Small intestine (tissue), 7 donors: ENCODE measurements at regions not wholly inside any gene's neighbourhood (a gene's known extent, or its start where the extent isn't known, plus 50 kb on each side); places are given as distances from the start of the nearest gene placed in this dataset.
A peak's percentile ranks its signal among the peaks of the same experiment; 100 is the strongest.

ENCODE experiments used
- DNase-seq, 2 donors: peaks; one replicate each; pipeline versions ENCODE4 v3.0.0 to v3.0.0-alpha.2; 2013
- FAIRE-seq: peaks from 2 replicates; lab custom pipeline; 2012; peaks lifted over from hg19 to GRCh38; lab: Jason Lieb, UNC
- H3K27ac ChIP-seq, 3 donors: one replicate each; pipeline ENCODE4 v1.5.1; 2013; ENCODE audit warnings: low read length in 2 of 3, mild to moderate bottlenecking in 2 of 3, control low read depth in 1 of 3, inconsistent platforms in 1 of 3, low read depth in 1 of 3, moderate library complexity in 1 of 3
- H3K27me3 ChIP-seq, 3 donors: one replicate each; pipeline ENCODE4 v1.6.1; 2013; ENCODE audit warnings: low read length in 3 of 3, inconsistent platforms in 1 of 3; ENCODE audit not compliant: control insufficient read depth in 3 of 3, insufficient read depth in 3 of 3
- H3K36me3 ChIP-seq, 3 donors: one replicate each; pipeline ENCODE4 v1.6.1; 2013; ENCODE audit warnings: low read length in 3 of 3, inconsistent platforms in 1 of 3, low read depth in 1 of 3, mild to moderate bottlenecking in 1 of 3, moderate library complexity in 1 of 3; ENCODE audit not compliant: control insufficient read depth in 3 of 3, insufficient read depth in 2 of 3
- H3K4me1 ChIP-seq, 3 donors: one replicate each; pipeline ENCODE4 v1.6.1; 2013; ENCODE audit warnings: low read length in 2 of 3, inconsistent platforms in 1 of 3, low read depth in 1 of 3, mild to moderate bottlenecking in 1 of 3, moderate library complexity in 1 of 3; ENCODE audit not compliant: control insufficient read depth in 3 of 3, insufficient read depth in 2 of 3
- H3K4me3 ChIP-seq, 3 donors: one replicate each; pipeline ENCODE4 v1.5.1; 2013; ENCODE audit warnings: low read length in 3 of 3, control low read depth in 1 of 3, inconsistent platforms in 1 of 3, low read depth in 1 of 3, mild to moderate bottlenecking in 1 of 3, moderate library complexity in 1 of 3
- H3K9me3 ChIP-seq, 2 donors: one replicate each; pipeline ENCODE4 v1.6.1; 2013; ENCODE audit warnings: low read depth in 1 of 2, low read length in 1 of 2; ENCODE audit not compliant: control insufficient read depth in 2 of 2, insufficient read depth in 1 of 2
- WGBS, 3 donors: extraction: QIAGEN DNeasy Blood & Tissue Kit; methylation state at CpG; one replicate each; pipeline ENCODE4 v1.1.7; 2013; 5-methylcytosine and 5-hydroxymethylcytosine counted together
- donor health status: healthy with polysubstance abuse.
- donor health status: control.
- donor health status: control.
- donor health status: Bipolar disorder and iron deficiency.
- donor health status: healthy.

DNA sequence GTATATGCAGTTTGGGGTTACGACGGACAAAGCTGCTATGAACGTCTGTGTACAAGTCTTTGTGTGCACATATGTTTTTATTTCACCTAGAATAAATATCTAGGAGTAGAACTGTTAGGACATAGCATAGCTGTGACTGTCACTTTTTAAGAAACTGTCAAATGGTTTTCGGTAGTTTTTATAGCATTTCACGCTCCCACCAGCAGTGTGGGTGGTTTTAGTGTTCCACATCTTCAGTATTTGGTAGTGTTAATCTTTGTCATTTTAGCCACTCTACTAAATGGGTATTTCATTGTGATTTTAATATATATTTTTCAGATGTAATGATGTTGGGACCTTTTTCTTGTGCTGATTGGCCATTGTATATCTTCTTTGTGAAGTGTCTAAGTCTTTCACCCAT lies 109.1 kb upstream of the BCAT1 start:
- Histone ChIP-seq H3K36me3 (no peaks in the 10 kb centered on the region), H3K27me3 (no peaks in the 10 kb centered on the region), H3K4me1 (no peaks in the 10 kb centered on the region), H3K4me3 (no peak overlapping the region), H3K27ac (no peak overlapping the region), H3K9me3 (no peaks in the 10 kb centered on the region)
- WGBS, 3 donors: 89 to 91% (median 90%) methylated on average over 5 of the region's 5 CpGs
- no peak for DNase-seq
- no peak for FAIRE-seq

GRCh38 chr12:25056486-25057130 lies 107.7 kb upstream of the BCAT1 start:
- FAIRE-seq (no peak), DNase-seq (no peak)
- H3K27me3 ChIP-seq: no peaks in the 10 kb centered on the region
- no peak overlapping the region for H3K27ac ChIP-seq
- no peak overlapping the region for H3K4me3 ChIP-seq
- no peaks in the 10 kb centered on the region for H3K36me3 ChIP-seq
- WGBS, 3 donors: 47 to 63% (median 49%) methylated on average over 3 of the region's 3 CpGs
- H3K9me3 ChIP-seq: no peaks in the 10 kb centered on the region
- no peaks in the 10 kb centered on the region for H3K4me1 ChIP-seq

DNA sequence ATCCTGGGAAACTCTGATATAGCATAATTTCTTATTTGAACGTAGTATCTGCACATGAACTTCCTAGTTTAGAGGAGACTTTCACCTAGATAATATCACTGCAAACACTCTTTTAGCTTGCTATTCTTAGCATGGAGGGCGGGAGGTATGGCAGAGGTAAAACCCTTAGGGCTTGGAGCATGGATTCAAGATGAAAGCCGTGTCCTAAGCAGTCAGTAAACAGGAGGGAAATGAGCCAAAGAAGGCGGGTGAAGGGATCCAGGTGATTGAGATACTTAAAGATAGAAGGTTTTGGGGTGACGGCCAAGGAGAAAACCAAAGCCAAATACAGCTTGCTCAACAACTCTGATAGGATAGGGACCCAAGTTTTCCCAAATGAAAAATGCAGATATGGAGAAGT lies 107.1 kb upstream of the BCAT1 start:
- FAIRE-seq: no peak
- H3K4me3 ChIP-seq: no peak overlapping the region

GRCh38 chr12:25054783-25055144 lies 105.9 kb upstream of the BCAT1 start:
- WGBS, 3 donors: 49 to 60% (median 59%) methylated on average over 5 of the region's 5 CpGs
- Histone ChIP-seq H3K4me3 (no peak overlapping the region), H3K27ac (no peak overlapping the region), H3K4me1 (no peaks in the 10 kb centered on the region), H3K9me3 (no peaks in the 10 kb centered on the region), H3K36me3 (no peaks in the 10 kb centered on the region), H3K27me3 (no peaks in the 10 kb centered on the region)
- no peak for DNase-seq
- FAIRE-seq: no peak

More for the DNA sequence above, 107.1 kb upstream of the BCAT1 start:
- Histone ChIP-seq H3K27me3 (no peaks in the 10 kb centered on the region), H3K4me1 (no peaks in the 10 kb centered on the region), H3K36me3 (no peaks in the 10 kb centered on the region), H3K9me3 (no peaks in the 10 kb centered on the region), H3K27ac (no peak overlapping the region)
- 55 to 74% (median 57%) methylated on average over 5 of the region's 5 CpGs for WGBS, 3 donors
- DNase-seq: no peak

GRCh38 chr12:25054076-25054782 lies 105.3 kb upstream of the BCAT1 start:
- H3K27me3 ChIP-seq: no peaks in the 10 kb centered on the region
- no peaks in the 10 kb centered on the region for H3K36me3 ChIP-seq
- H3K4me1 ChIP-seq: no peaks in the 10 kb centered on the region
- peak overlapping the region in 2 of 3 donors; percentile 37 to 86 for H3K27ac ChIP-seq
- H3K4me3 ChIP-seq: peak overlapping the region in 2 of 3 donors; percentile 20 to 29
- FAIRE-seq: no peak
- peak in 1 of 2 donors; percentile 36 for DNase-seq
- H3K9me3 ChIP-seq: no peaks in the 10 kb centered on the region
- 50 to 59% (median 57%) methylated on average over 4 of the region's 4 CpGs for WGBS, 3 donors

GRCh38 chr12:25052914-25053211 lies 104.0 kb upstream of the BCAT1 start:
- Histone ChIP-seq H3K36me3 (no peaks in the 10 kb centered on the region), H3K4me3 (peak overlapping the region; percentile 24 to 43 (median 36)), H3K27me3 (no peaks in the 10 kb centered on the region), H3K4me1 (no peaks in the 10 kb centered on the region), H3K27ac (peak overlapping the region in 2 of 3 donors; percentile 86), H3K9me3 (no peaks in the 10 kb centered on the region)
- FAIRE-seq (no peak), DNase-seq (no peak)
- 11 to 34% (median 12%) methylated on average over 1 of the region's 1 CpG for WGBS, 3 donors

GRCh38 chr12:25052196-25052913 lies 103.5 kb upstream of the BCAT1 start:
- no peak for FAIRE-seq
- Histone ChIP-seq H3K27me3 (no peaks in the 10 kb centered on the region), H3K9me3 (no peaks in the 10 kb centered on the region), H3K4me1 (no peaks in the 10 kb centered on the region), H3K36me3 (no peaks in the 10 kb centered on the region), H3K27ac (peak overlapping the region; percentile 58 to 86 (median 86)), H3K4me3 (peak overlapping the region; percentile 24 to 43 (median 36))
- 32 to 37% (median 35%) methylated on average over 11 of the region's 11 CpGs for WGBS, 3 donors
- peak; percentile 48 to 74 for DNase-seq

DNA sequence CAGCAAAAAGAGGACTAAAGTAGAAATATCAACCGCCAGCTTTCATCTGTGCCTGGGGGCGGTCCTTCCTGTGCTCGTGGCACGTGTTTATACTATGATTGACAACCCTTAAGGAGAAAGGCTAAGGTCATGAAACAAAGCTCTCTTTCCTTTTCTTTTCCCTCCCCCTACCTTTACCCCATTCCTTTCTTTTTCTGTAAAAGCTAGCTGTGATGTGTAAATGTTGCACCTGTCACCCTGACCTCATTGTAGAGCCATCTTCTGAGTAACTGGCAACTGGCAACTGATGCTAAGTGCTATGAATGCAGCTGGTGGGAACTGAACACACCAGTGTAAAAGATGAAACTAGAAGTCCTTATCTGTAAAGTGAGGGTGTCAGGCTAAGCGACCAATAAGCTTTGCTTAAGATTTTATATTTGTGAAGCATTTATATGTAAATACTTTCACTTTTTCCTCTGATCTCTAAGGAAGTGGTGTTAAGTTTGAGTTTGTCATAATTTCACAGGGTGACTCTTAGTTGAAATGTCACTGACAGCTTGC lies 102.8 kb upstream of the BCAT1 start:
- Histone ChIP-seq H3K27me3 (no peaks in the 10 kb centered on the region), H3K4me3 (no peak overlapping the region), H3K27ac (peak overlapping the region; percentile 64 to 94 (median 86)), H3K9me3 (no peaks in the 10 kb centered on the region), H3K4me1 (no peaks in the 10 kb centered on the region), H3K36me3 (no peaks in the 10 kb centered on the region)
- WGBS, 3 donors: 47 to 53% (median 49%) methylated on average over 5 of the region's 5 CpGs
- FAIRE-seq: no peak
- peak; percentile 3 to 33 for DNase-seq
